ENCODE measurements at regions not wholly inside any gene's neighbourhood (a gene's known extent, or its start where the extent isn't known, plus 50 kb on each side); places are given as distances from the start of the nearest gene placed in this dataset.

DNA sequence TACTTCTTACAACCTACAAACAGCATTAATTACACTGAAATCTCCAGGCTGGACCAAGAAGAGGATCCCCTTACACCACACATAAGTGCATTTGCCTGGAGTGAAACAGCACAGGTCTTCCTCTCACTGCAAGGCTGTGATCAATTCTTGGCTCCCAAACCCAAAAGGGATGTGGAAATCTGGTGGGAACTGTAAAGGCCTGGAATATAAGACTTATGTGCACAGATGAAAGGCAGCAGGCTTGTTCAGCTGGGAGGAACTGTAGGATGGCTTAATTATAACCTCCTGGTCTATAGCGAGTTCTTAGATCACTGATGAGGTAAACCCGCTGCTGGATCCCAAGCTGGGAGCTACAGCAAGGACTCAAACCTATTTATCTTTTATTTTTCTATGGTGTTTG, 182.9 kb upstream of the TNC start:
- Histone ChIP-seq H3K79me2 (ENCODE audit: insufficient read depth) (no peaks in the 10 kb centered on the region), H3F3A (ENCODE audit: insufficient read depth) (no peaks in the 10 kb centered on the region), H3K9me2 (ENCODE audit: insufficient read depth) (no peaks in the 10 kb centered on the region), H3K4me1 (ENCODE audit: insufficient read depth) (no peaks in the 10 kb centered on the region), H4K20me1 (ENCODE audit: insufficient read depth) (no peaks in the 10 kb centered on the region), H3K4me2 (ENCODE audit: unreplicated experiment) (no peak overlapping the region), H3K9ac (no peak overlapping the region), H3K4me3 (no peak overlapping the region), H3K9me3 (ENCODE audit: low read depth) (no peaks in the 10 kb centered on the region), H3K27me3 (replicated peaks; ENCODE audit: insufficient read depth) (no peaks in the 10 kb centered on the region), H3K36me3 (ENCODE audit: low read depth) (no peaks in the 10 kb centered on the region), H2AFZ (no peak overlapping the region), H3K27ac (no peak overlapping the region)
- TF ChIP-seq EZH2 (IDR thresholded peaks at IDR 0.05; ENCODE audit: insufficient read depth, poor library complexity, severe bottlenecking) (no peak), EZH2phosphoT487 (IDR thresholded peaks at IDR 0.05; ENCODE audit: insufficient read depth, low read depth) (no peak)
- 53 to 56% methylated on average over 2 of the region's 2 CpGs for WGBS, 2 experiments (ENCODE audit: low coverage in 1 of 2, low lambda C conversion rate in 2 of 2, missing lambda C conversion rate in 2 of 2)
- in situ Hi-C loops (cut with MboI): no loop called here
- no peak for DNase-seq

DNA sequence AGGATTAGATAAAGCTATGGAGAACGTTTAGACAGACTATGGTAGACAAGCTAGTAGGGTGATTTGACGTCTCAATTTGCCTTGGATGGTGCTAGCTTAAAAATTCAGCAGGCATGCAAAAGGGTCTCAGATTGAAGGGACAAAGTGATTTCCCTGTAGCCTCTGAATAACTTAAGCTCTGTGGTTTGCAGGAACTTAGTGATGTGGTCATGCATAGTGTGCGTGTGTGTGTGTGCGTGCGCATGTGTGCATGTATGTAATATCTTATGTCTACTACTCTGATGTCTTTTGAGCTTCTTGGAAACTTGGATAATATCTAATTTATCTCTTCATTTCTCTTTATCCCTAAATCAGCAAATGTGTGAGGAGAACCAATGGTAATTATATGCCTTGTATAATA, 183.6 kb upstream of the TNC start:
- H3K79me2 ChIP-seq (ENCODE audit: insufficient read depth): no peaks in the 10 kb centered on the region
- H3K27ac ChIP-seq: no peak overlapping the region
- no peaks in the 10 kb centered on the region for H3K9me3 ChIP-seq (ENCODE audit: low read depth)
- H3F3A ChIP-seq (ENCODE audit: insufficient read depth): no peaks in the 10 kb centered on the region
- no peaks in the 10 kb centered on the region for H4K20me1 ChIP-seq (ENCODE audit: insufficient read depth)
- H2AFZ ChIP-seq: no peak overlapping the region
- H3K9me2 ChIP-seq (ENCODE audit: insufficient read depth): no peaks in the 10 kb centered on the region
- no peak for TF ChIP-seq EZH2phosphoT487 (IDR thresholded peaks at IDR 0.05; ENCODE audit: insufficient read depth, low read depth)
- no peak for TF ChIP-seq EZH2 (IDR thresholded peaks at IDR 0.05; ENCODE audit: insufficient read depth, poor library complexity, severe bottlenecking)
- H3K9ac ChIP-seq: no peak overlapping the region
- 93 to 96% methylated on average over 5 of the region's 5 CpGs for WGBS, 2 experiments (ENCODE audit: low coverage in 1 of 2, low lambda C conversion rate in 2 of 2, missing lambda C conversion rate in 2 of 2)
- no peak overlapping the region for H3K4me2 ChIP-seq (ENCODE audit: unreplicated experiment)
- in situ Hi-C loops (cut with MboI): no loop called here
- no peaks in the 10 kb centered on the region for H3K27me3 ChIP-seq (replicated peaks; ENCODE audit: insufficient read depth)
- H3K4me3 ChIP-seq: no peak overlapping the region
- no peaks in the 10 kb centered on the region for H3K4me1 ChIP-seq (ENCODE audit: insufficient read depth)
- DNase-seq: no peak
- no peaks in the 10 kb centered on the region for H3K36me3 ChIP-seq (ENCODE audit: low read depth)

DNA sequence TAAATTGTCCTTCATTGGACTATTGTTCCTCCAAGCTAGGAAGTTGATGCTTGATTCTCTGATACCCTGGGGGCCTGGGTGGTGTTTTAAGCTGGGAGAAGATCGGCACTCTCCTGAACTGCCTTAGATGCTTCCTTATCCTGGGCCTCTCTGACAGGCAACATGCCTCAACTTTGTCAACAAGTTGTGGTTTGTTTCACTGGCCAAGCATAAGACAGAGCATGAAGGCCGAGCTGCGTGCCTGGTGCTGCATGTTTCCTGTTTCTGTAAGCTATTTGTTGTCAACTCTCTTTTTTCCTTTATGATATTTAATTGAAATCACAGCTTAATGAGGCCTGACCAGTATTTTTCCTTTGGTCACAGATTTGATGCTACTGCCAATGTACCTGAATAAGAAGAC, 187.6 kb upstream of the TNC start:
- TF ChIP-seq EZH2 (IDR thresholded peaks at IDR 0.05; ENCODE audit: insufficient read depth, poor library complexity, severe bottlenecking): no peak
- no peak for TF ChIP-seq EZH2phosphoT487 (IDR thresholded peaks at IDR 0.05; ENCODE audit: insufficient read depth, low read depth)
- H3K9ac ChIP-seq: no peak overlapping the region
- H3K9me2 ChIP-seq (ENCODE audit: insufficient read depth): no peaks in the 10 kb centered on the region
- no peaks in the 10 kb centered on the region for H3K79me2 ChIP-seq (ENCODE audit: insufficient read depth)
- H3K4me2 ChIP-seq (ENCODE audit: unreplicated experiment): no peak overlapping the region
- WGBS, 2 experiments (ENCODE audit: low coverage in 1 of 2, low lambda C conversion rate in 2 of 2, missing lambda C conversion rate in 2 of 2): 65 to 67% methylated on average over 3 of the region's 3 CpGs
- H3F3A ChIP-seq (ENCODE audit: insufficient read depth): no peaks in the 10 kb centered on the region
- no peaks in the 10 kb centered on the region for H4K20me1 ChIP-seq (ENCODE audit: insufficient read depth)
- no peaks in the 10 kb centered on the region for H3K27me3 ChIP-seq (replicated peaks; ENCODE audit: insufficient read depth)
- in situ Hi-C loops (cut with MboI): no loop called here
- H3K9me3 ChIP-seq (ENCODE audit: low read depth): no peaks in the 10 kb centered on the region
- no peak overlapping the region for H3K4me3 ChIP-seq
- DNase-seq: no peak
- H3K36me3 ChIP-seq (ENCODE audit: low read depth): no peaks in the 10 kb centered on the region
- no peak overlapping the region for H3K27ac ChIP-seq
- H2AFZ ChIP-seq: no peak overlapping the region
- no peaks in the 10 kb centered on the region for H3K4me1 ChIP-seq (ENCODE audit: insufficient read depth)

DNA sequence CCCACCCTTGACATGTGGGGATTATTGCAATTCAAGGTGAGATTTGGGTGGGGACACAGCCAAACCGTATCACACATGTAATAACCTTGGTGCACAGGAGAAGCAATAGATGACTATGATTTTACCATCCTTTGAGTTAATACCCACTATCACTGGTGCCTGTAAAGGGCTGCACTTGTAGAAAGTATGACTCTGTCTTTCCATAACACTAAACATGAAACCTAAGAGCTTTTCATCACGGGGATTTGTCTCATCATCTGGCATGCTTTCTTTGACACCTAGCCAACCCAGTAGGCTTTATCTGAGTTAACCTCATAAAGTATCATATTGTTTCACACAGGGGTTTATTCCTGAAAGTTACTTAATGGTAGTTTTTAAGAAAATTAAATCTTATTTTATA, 188.9 kb upstream of the TNC start:
- no peaks in the 10 kb centered on the region for H3K4me1 ChIP-seq (ENCODE audit: insufficient read depth)
- in situ Hi-C loops (cut with MboI): no loop called here
- H3K27ac ChIP-seq: no peak overlapping the region
- no peaks in the 10 kb centered on the region for H3K79me2 ChIP-seq (ENCODE audit: insufficient read depth)
- no peak overlapping the region for H3K9ac ChIP-seq
- no peak overlapping the region for H2AFZ ChIP-seq
- H3F3A ChIP-seq (ENCODE audit: insufficient read depth): no peaks in the 10 kb centered on the region
- no peaks in the 10 kb centered on the region for H3K36me3 ChIP-seq (ENCODE audit: low read depth)
- WGBS, 2 experiments (ENCODE audit: low coverage in 1 of 2, low lambda C conversion rate in 2 of 2, missing lambda C conversion rate in 2 of 2): 67 to 71% methylated on average over 2 of the region's 2 CpGs
- no peaks in the 10 kb centered on the region for H3K27me3 ChIP-seq (replicated peaks; ENCODE audit: insufficient read depth)
- no peaks in the 10 kb centered on the region for H3K9me3 ChIP-seq (ENCODE audit: low read depth)
- no peaks in the 10 kb centered on the region for H4K20me1 ChIP-seq (ENCODE audit: insufficient read depth)
- peak; percentile 26 for DNase-seq
- H3K4me3 ChIP-seq: no peak overlapping the region
- H3K9me2 ChIP-seq (ENCODE audit: insufficient read depth): no peaks in the 10 kb centered on the region
- TF ChIP-seq EZH2 (IDR thresholded peaks at IDR 0.05; ENCODE audit: insufficient read depth, poor library complexity, severe bottlenecking) (no peak), EZH2phosphoT487 (IDR thresholded peaks at IDR 0.05; ENCODE audit: insufficient read depth, low read depth) (no peak)
- H3K4me2 ChIP-seq (ENCODE audit: unreplicated experiment): no peak overlapping the region

DNA sequence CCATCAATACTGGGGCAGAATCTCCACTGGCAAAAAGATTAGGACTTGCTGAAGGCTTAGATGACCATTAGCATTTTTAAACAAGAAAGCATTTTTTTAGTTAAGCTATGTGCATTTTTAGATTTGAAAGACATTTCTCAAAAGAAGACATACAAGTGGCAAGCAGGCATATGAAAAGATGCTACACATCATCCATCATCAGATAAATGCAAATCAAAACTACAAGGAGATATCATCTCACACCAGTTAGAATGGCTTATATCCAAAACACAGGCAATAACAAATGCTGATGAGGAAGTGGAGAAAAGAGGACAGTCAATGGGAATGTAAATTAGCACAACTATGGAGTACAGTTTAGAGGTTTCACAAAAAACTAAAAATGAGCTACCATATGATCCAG, 195.6 kb upstream of the TNC start:
- DNase-seq: no peak
- in situ Hi-C loops (cut with MboI): no loop called here
- H4K20me1 ChIP-seq (ENCODE audit: insufficient read depth): no peaks in the 10 kb centered on the region
- no peak overlapping the region for H2AFZ ChIP-seq
- no peaks in the 10 kb centered on the region for H3K36me3 ChIP-seq (ENCODE audit: low read depth)
- H3K27me3 ChIP-seq (replicated peaks; ENCODE audit: insufficient read depth): no peaks in the 10 kb centered on the region
- TF ChIP-seq EZH2phosphoT487 (IDR thresholded peaks at IDR 0.05; ENCODE audit: insufficient read depth, low read depth) (no peak), EZH2 (IDR thresholded peaks at IDR 0.05; ENCODE audit: insufficient read depth, poor library complexity, severe bottlenecking) (no peak)
- no peak overlapping the region for H3K4me3 ChIP-seq
- H3K9ac ChIP-seq: no peak overlapping the region
- H3K9me3 ChIP-seq (ENCODE audit: low read depth): no peaks in the 10 kb centered on the region
- H3K4me2 ChIP-seq (ENCODE audit: unreplicated experiment): no peak overlapping the region
- no peaks in the 10 kb centered on the region for H3F3A ChIP-seq (ENCODE audit: insufficient read depth)
- peaks cover 5% of the 10 kb centered on the region; the same call in 1 of the 2 replicates for H3K4me1 ChIP-seq (ENCODE audit: insufficient read depth)
- no peaks in the 10 kb centered on the region for H3K79me2 ChIP-seq (ENCODE audit: insufficient read depth)
- no peak overlapping the region for H3K27ac ChIP-seq
- H3K9me2 ChIP-seq (ENCODE audit: insufficient read depth): no peaks in the 10 kb centered on the region
